ENCODE measurements at regions not wholly inside any gene's neighbourhood (a gene's known extent, or its start where the extent isn't known, plus 50 kb on each side); places are given as distances from the start of the nearest gene placed in this dataset.

- Histone ChIP-seq H2AFZ (ENCODE audit: low read length) (no peak overlapping the region), H3K4me1 (ENCODE audit: low read length) (no peaks in the 10 kb centered on the region), H3K27ac (ENCODE audit: low read length) (no peak overlapping the region), H3K36me3 (replicated peaks; ENCODE audit: insufficient read depth, low read length) (no peaks in the 10 kb centered on the region), H3K27me3 (replicated peaks; ENCODE audit: insufficient read depth, low read length) (no peaks in the 10 kb centered on the region), H3K9ac (ENCODE audit: low read length) (no peak overlapping the region), H3K4me3 (ENCODE audit: low read length) (no peak overlapping the region), H3K9me2 (replicated peaks; ENCODE audit: insufficient read depth, low read length) (no peaks in the 10 kb centered on the region), H3K79me2 (ENCODE audit: low read length) (no peaks in the 10 kb centered on the region), H3F3A (ENCODE audit: insufficient read depth, low read length) (no peaks in the 10 kb centered on the region), H3K4me2 (ENCODE audit: low read depth, low read length) (no peak overlapping the region), H4K20me1 (ENCODE audit: insufficient read depth, low read length) (no peaks in the 10 kb centered on the region), H3K9me3 (replicated peaks; ENCODE audit: insufficient read depth, low read length) (no peaks in the 10 kb centered on the region)
- no peak for DNase-seq
- TF ChIP-seq CTCF (IDR thresholded peaks at IDR 0.05; ENCODE audit: low read length) (no peak), EZH2 (optimal IDR thresholded peaks at IDR 0.05; ENCODE audit: low read depth, low read length) (no peak), EZH2phosphoT487 (IDR thresholded peaks at IDR 0.05; ENCODE audit: low read length) (no peak)
Measured at GRCh38 chr4:188254211-188254610, 115.0 kb downstream of the TRIML1 start.

- Histone ChIP-seq H2AFZ (ENCODE audit: low read length) (no peak overlapping the region), H3K4me2 (ENCODE audit: low read depth, low read length) (no peak overlapping the region), H3K4me1 (ENCODE audit: low read length) (no peaks in the 10 kb centered on the region), H3K9ac (ENCODE audit: low read length) (no peak overlapping the region), H3K79me2 (ENCODE audit: low read length) (no peaks in the 10 kb centered on the region), H3K36me3 (replicated peaks; ENCODE audit: insufficient read depth, low read length) (no peaks in the 10 kb centered on the region), H3F3A (ENCODE audit: insufficient read depth, low read length) (no peaks in the 10 kb centered on the region), H3K4me3 (ENCODE audit: low read length) (no peak overlapping the region), H4K20me1 (ENCODE audit: insufficient read depth, low read length) (no peaks in the 10 kb centered on the region), H3K27ac (ENCODE audit: low read length) (no peak overlapping the region), H3K27me3 (replicated peaks; ENCODE audit: insufficient read depth, low read length) (no peaks in the 10 kb centered on the region), H3K9me3 (replicated peaks; ENCODE audit: insufficient read depth, low read length) (no peaks in the 10 kb centered on the region), H3K9me2 (replicated peaks; ENCODE audit: insufficient read depth, low read length) (no peaks in the 10 kb centered on the region)
- TF ChIP-seq EZH2phosphoT487 (IDR thresholded peaks at IDR 0.05; ENCODE audit: low read length), result no peak
- TF ChIP-seq CTCF (IDR thresholded peaks at IDR 0.05; ENCODE audit: low read length), result no peak
- no peak for TF ChIP-seq EZH2 (optimal IDR thresholded peaks at IDR 0.05; ENCODE audit: low read depth, low read length)
- DNase-seq, result no peak
Measured at GRCh38 chr4:188262464-188262863, 123.2 kb downstream of the TRIML1 start.

GRCh38 chr4:188263321-188263720 is 124.1 kb downstream of the TRIML1 start:
- Histone ChIP-seq H3K79me2 (ENCODE audit: low read length) (no peaks in the 10 kb centered on the region), H3K9me2 (replicated peaks; ENCODE audit: insufficient read depth, low read length) (no peaks in the 10 kb centered on the region), H3K9me3 (replicated peaks; ENCODE audit: insufficient read depth, low read length) (no peaks in the 10 kb centered on the region), H3K27ac (ENCODE audit: low read length) (no peak overlapping the region), H3K36me3 (replicated peaks; ENCODE audit: insufficient read depth, low read length) (no peaks in the 10 kb centered on the region), H3K27me3 (replicated peaks; ENCODE audit: insufficient read depth, low read length) (no peaks in the 10 kb centered on the region), H3K9ac (ENCODE audit: low read length) (no peak overlapping the region), H2AFZ (ENCODE audit: low read length) (no peak overlapping the region), H3K4me3 (ENCODE audit: low read length) (no peak overlapping the region), H3K4me1 (ENCODE audit: low read length) (no peaks in the 10 kb centered on the region), H3F3A (ENCODE audit: insufficient read depth, low read length) (no peaks in the 10 kb centered on the region), H3K4me2 (ENCODE audit: low read depth, low read length) (no peak overlapping the region), H4K20me1 (ENCODE audit: insufficient read depth, low read length) (no peaks in the 10 kb centered on the region)
- TF ChIP-seq CTCF (IDR thresholded peaks at IDR 0.05; ENCODE audit: low read length) (no peak), EZH2 (optimal IDR thresholded peaks at IDR 0.05; ENCODE audit: low read depth, low read length) (no peak), EZH2phosphoT487 (IDR thresholded peaks at IDR 0.05; ENCODE audit: low read length) (no peak)
- no peak for DNase-seq
